IMR-90 (cell line): ENCODE measurements at regions not wholly inside any gene's neighbourhood (a gene's known extent, or its start where the extent isn't known, plus 50 kb on each side); places are given as distances from the start of the nearest gene placed in this dataset.

Experiments used
- CHD1 ChIP-seq: IDR thresholded peaks from 2 replicates; pipeline ENCODE4 v1.6.1; 2012; ENCODE audit warnings: low read depth, low read length, improper control_type of control experiment
- ELK1 ChIP-seq: fragments of 150-350 bp; IDR thresholded peaks from 2 replicates; pipeline ENCODE4 v1.6.1; 2016; ENCODE audit warnings: low read depth, mild to moderate bottlenecking, low read length, moderate library complexity, borderline replicate concordance
- MAFK ChIP-seq: IDR thresholded peaks from 2 replicates; pipeline ENCODE4 v1.6.1; 2012; ENCODE audit warnings: low read depth, low read length, improper control_type of control experiment
- MXI1 ChIP-seq: IDR thresholded peaks from 2 replicates; pipeline ENCODE4 v1.6.1; 2012; ENCODE audit warnings: low read depth, mild to moderate bottlenecking, low read length, moderate library complexity, borderline replicate concordance
- POLR2A ChIP-seq: IDR thresholded peaks from 2 replicates; pipeline ENCODE4 v1.6.1; 2012; ENCODE audit warnings: mild to moderate bottlenecking, low read depth, low read length
- RCOR1 ChIP-seq: IDR thresholded peaks from 2 replicates; pipeline ENCODE4 v1.6.1; 2012; ENCODE audit warnings: mild to moderate bottlenecking, low read length, improper control_type of control experiment; ENCODE audit not compliant: insufficient replicate concordance
- RFX5 ChIP-seq: IDR thresholded peaks from 2 replicates; pipeline ENCODE4 v1.8.0; 2012; ENCODE audit warnings: low read depth, mild to moderate bottlenecking, low read length, moderate library complexity
- TF ChIP-seq, protein P1 (sequence below): conservative IDR thresholded peaks from 2 replicates; pipeline ENCODE4 v1.5.1; 2012; ENCODE audit warnings: mild to moderate bottlenecking, low read depth, low read length, improper control_type of control experiment

DNA sequence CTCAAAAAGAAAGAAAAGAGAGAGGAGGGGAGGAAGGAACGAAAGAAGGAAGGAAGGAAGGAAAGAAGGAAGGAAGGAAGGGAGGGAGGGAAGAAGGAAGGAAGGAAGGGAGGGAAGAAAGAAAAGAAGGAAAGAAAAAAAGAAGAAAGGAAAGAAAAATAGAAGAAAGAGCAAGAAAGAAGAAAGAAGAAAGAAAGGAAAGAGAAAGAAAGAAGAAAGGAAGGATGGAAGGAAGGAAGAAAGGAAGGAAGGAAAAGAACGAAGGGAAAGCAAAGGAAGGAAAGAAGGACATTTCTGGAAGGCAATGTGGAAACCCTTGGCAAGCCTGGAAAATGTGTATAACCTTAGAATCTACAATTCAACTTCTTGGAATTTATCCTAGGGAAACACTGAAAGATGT, 150.4 kb upstream of the LHX1 start:
- TF ChIP-seq, protein P1, sequence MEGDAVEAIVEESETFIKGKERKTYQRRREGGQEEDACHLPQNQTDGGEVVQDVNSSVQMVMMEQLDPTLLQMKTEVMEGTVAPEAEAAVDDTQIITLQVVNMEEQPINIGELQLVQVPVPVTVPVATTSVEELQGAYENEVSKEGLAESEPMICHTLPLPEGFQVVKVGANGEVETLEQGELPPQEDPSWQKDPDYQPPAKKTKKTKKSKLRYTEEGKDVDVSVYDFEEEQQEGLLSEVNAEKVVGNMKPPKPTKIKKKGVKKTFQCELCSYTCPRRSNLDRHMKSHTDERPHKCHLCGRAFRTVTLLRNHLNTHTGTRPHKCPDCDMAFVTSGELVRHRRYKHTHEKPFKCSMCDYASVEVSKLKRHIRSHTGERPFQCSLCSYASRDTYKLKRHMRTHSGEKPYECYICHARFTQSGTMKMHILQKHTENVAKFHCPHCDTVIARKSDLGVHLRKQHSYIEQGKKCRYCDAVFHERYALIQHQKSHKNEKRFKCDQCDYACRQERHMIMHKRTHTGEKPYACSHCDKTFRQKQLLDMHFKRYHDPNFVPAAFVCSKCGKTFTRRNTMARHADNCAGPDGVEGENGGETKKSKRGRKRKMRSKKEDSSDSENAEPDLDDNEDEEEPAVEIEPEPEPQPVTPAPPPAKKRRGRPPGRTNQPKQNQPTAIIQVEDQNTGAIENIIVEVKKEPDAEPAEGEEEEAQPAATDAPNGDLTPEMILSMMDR: no peak
- TF ChIP-seq RCOR1 (no peak), POLR2A (no peak), ELK1 (no peak), RFX5 (no peak), CHD1 (no peak), MXI1 (no peak), MAFK (no peak)
